Lung (tissue), 11 donors: ENCODE measurements at regions not wholly inside any gene's neighbourhood (a gene's known extent, or its start where the extent isn't known, plus 50 kb on each side); places are given as distances from the start of the nearest gene placed in this dataset.

Experiments
- ATAC-seq: fragments of 200-7000 bp; cut with Tn5 transposase; one replicate; pipeline ENCODE4 v1.9.1; 2020; ENCODE audit warnings: moderate number of reproducible peaks; ENCODE audit not compliant: insufficient read depth, low FRiP score
- DNase-seq, 3 donors: peaks; one replicate each; pipeline ENCODE4 v3.0.0-alpha.2; 2013 to 2017
- H3K27ac ChIP-seq, 2 donors: one replicate each; pipeline ENCODE4 v1.5.1; 2013; ENCODE audit warnings: mild to moderate bottlenecking in 2 of 2, moderate library complexity in 2 of 2, control low read depth in 1 of 2, inconsistent platforms in 1 of 2, low read depth in 1 of 2, low read length in 1 of 2
- H3K27me3 ChIP-seq, 3 donors: one replicate each; pipeline ENCODE4 v1.5.1; 2013; ENCODE audit warnings: low read length in 2 of 3; ENCODE audit not compliant: control insufficient read depth in 3 of 3, insufficient read depth in 3 of 3
- H3K36me3 ChIP-seq, 4 donors: one replicate each; pipeline ENCODE4 v1.5.1; 2013; ENCODE audit warnings: low read length in 4 of 4, mild to moderate bottlenecking in 1 of 4, moderate library complexity in 1 of 4; ENCODE audit not compliant: control insufficient read depth in 4 of 4, insufficient read depth in 4 of 4
- H3K4me1 ChIP-seq, 5 donors: one replicate each; pipeline ENCODE4 v1.5.1; 2013; ENCODE audit warnings: low read length in 5 of 5, mild to moderate bottlenecking in 2 of 5, moderate library complexity in 1 of 5; ENCODE audit not compliant: control insufficient read depth in 5 of 5, insufficient read depth in 5 of 5
- H3K4me3 ChIP-seq: one replicate; pipeline ENCODE4 v1.5.1; 2013; ENCODE audit warnings: mild to moderate bottlenecking, control low read depth, moderate library complexity
- H3K9ac ChIP-seq, 2 donors: one replicate each; pipeline ENCODE4 v1.5.1; 2013; ENCODE audit warnings: low read length in 2 of 2, control low read depth in 1 of 2; ENCODE audit not compliant: insufficient read depth in 1 of 2
- H3K9me3 ChIP-seq, 4 donors: one replicate each; pipeline ENCODE4 v1.5.1; 2013; ENCODE audit warnings: low read length in 3 of 4, mild to moderate bottlenecking in 1 of 4, moderate library complexity in 1 of 4; ENCODE audit not compliant: control insufficient read depth in 4 of 4, insufficient read depth in 3 of 4
- CTCF ChIP-seq: IDR thresholded peaks from 2 replicates; pipeline ENCODE4 v1.5.1; 2012; ENCODE audit warnings: mild to moderate bottlenecking; ENCODE audit errors: control extremely low read depth, extremely low read depth
- WGBS, 2 donors: extraction: QIAGEN DNeasy Blood & Tissue Kit; methylation state at CpG; one replicate each; pipeline ENCODE4 v1.1.7; 2013; 5-methylcytosine and 5-hydroxymethylcytosine counted together
- donor health status: control.
- donor health status: control.
- donor health status: Bipolar disorder and iron deficiency.
- donor health status: healthy.
- donor health status: DM: yes; HTN: yes; CAD: no.

GRCh38 chr11:86723281-86723680 is 50.9 kb upstream of the ME3 start:
- no peak for DNase-seq
- no peaks in the 10 kb centered on the region for H3K36me3 ChIP-seq
- WGBS, 2 donors: 90 to 91% methylated on average over 1 of the region's 1 CpG
- H3K27me3 ChIP-seq: no peaks in the 10 kb centered on the region
- ATAC-seq: no peak
- no peak overlapping the region for H3K9ac ChIP-seq
- H3K4me1 ChIP-seq: peaks cover 0 to 4% (median 0%) of the 10 kb centered on the region in 5 donors
- H3K9me3 ChIP-seq: no peaks in the 10 kb centered on the region
- no peak overlapping the region for H3K27ac ChIP-seq
- H3K4me3 ChIP-seq: no peak overlapping the region
- no peak for TF ChIP-seq CTCF

- Histone ChIP-seq H3K9me3 (no peaks in the 10 kb centered on the region), H3K4me3 (no peak overlapping the region), H3K27ac (no peak overlapping the region), H3K36me3 (no peaks in the 10 kb centered on the region), H3K4me1 (peaks cover 0 to 3% (median 0%) of the 10 kb centered on the region in 5 donors), H3K27me3 (no peaks in the 10 kb centered on the region), H3K9ac (no peak overlapping the region)
- ATAC-seq: no peak
- TF ChIP-seq CTCF: no peak
- DNase-seq: no peak
These were observed 50.3 kb upstream of the ME3 start for GRCh38 chr11:86722748-86723147.
